Cerebellar cortex (tissue), 1 donor: ENCODE measurements at regions not wholly inside any gene's neighbourhood (a gene's known extent, or its start where the extent isn't known, plus 50 kb on each side); places are given as distances from the start of the nearest gene placed in this dataset.
"Not testable (repeated sequence)": the region's sequence is repeated elsewhere in the genome, so short reads cannot be mapped to it uniquely, and the experiment has no call there.

Experiments used
- DNase-seq: peaks from one replicate; pipeline ENCODE4 v3.0.0-alpha.2; 2015; ENCODE audit warnings: low spot score

DNA sequence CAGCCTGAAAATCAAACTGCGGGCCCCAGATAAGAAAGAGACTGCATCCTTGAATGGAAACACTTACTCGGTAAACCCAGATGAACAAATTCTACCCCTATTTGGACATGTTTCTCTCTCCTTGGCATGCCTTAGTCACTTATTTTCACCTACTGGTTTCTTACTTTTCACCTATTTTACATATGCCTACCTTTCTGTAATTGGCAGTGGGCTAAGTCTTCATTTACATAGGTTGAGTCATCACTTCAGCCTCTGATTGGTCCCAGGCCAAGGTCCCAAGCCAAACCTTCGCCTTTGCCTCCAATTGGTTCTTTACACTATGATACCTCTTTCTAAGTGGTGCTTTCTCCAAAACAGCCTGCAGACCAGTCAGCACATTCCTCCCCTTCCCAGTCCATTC lies 111.3 kb downstream of the DYRK2 start:
- DNase-seq, result no peak

DNA sequence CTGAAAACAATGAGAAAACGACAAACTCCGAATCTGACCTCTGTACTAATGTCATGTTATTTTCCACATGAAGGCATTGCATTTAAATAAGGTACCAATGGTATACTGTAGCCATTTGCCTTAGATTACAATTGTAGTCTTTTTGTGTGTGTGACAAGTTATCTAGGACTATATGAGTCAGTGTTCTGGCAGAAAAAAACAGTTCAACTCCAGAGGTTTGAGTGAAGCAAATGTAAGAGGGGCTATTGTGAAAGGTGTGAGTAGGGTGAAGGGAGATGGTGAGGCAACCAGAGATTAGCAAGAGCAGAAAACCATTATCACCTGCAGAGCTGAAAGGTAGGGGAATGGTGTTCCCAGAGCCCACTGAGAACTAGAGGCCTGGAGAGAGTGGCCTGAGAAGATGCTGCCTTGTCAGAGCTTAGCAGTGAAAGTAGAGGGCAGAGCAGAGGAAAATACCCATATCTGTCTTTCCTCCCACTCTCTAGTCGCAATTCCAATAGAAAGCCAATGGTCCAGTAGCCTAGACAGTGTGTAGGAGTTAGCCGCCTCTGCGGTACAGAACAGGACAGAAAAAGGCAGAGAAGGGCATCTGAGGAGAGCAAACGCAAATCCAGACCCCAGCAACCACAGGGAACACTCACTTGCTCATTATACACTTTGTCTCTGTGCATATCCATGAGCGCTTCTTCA lies 112.2 kb downstream of the DYRK2 start:
- DNase-seq, result no peak

- no peak for DNase-seq
Observed at GRCh38 chr12:67761566-67761965, 113.0 kb downstream of the DYRK2 start.

- DNase-seq, result no peak
Observed at GRCh38 chr12:67764055-67764454, 115.5 kb downstream of the DYRK2 start.

GRCh38 chr12:67764946-67765619 lies 116.5 kb downstream of the DYRK2 start:
- DNase-seq, result no peak

DNA sequence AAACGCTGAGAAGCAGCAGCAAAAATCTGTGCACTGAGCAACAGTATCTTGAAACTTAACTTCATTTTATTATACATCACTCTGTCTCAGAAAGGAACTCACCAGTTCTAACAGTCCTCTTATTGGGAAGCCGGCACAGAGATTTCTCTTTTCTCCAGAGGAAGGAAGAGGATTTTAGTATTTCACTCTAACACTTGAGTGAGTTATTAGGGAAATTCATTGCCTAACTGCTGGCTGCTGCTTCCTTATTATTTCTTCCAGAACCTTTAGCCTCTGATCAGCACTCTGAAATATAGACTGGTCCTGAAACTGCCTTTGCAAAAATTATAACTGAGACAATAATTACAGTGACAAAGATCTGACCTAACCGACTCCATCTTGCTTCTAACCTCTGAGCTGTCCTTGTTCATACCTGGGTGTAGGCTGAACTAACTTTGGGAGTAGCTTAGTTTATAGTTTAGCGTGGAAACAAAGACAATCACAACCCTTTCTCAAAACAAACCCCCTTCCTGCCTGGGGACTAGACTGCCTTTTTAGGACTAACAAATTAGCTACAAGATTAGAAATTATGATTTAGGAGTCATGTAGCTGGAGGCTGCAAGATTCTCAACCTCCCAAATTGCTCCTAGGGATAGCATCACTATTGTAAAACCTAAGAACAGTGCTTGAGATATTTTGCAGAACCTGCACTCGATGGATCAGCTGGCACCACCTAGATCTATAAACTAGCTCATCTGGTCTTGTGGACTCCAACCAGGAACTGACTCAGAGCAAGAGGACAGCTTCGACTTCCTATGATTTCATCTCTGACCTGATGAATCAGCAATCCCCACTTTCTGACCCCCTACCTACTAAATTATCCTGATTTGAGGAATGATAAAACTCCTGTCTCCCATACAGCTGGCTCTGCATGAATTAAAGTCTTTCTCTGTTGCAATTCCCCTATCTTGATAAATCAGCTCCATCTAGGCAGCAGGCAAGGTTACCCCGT lies 117.5 kb downstream of the DYRK2 start:
- DNase-seq, result no peak

- DNase-seq, result no peak
Observed at GRCh38 chr12:67772267-67773169, 124.0 kb downstream of the DYRK2 start.

DNA sequence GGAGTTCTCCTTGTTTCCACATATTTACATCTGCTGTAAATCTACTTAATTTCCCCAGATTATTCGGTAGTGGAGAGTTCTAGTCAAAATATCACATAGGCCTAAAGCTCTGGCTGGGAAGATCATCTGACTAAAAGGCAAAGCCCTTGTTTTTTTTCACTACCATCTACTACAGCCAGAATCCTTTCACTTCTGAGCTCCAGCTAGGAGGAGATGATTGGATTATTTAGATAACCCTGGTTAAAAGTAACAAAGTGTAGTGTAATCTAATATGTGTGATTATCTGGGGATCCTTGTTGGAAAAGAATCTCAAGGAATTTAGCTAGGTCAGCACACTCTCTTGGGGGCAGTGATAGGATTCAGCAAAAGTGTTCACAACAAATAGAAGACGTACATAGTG lies 125.4 kb downstream of the DYRK2 start:
- no peak for DNase-seq

GRCh38 chr12:67774983-67775587 lies 126.5 kb downstream of the DYRK2 start:
- DNase-seq, result no peak

DNA sequence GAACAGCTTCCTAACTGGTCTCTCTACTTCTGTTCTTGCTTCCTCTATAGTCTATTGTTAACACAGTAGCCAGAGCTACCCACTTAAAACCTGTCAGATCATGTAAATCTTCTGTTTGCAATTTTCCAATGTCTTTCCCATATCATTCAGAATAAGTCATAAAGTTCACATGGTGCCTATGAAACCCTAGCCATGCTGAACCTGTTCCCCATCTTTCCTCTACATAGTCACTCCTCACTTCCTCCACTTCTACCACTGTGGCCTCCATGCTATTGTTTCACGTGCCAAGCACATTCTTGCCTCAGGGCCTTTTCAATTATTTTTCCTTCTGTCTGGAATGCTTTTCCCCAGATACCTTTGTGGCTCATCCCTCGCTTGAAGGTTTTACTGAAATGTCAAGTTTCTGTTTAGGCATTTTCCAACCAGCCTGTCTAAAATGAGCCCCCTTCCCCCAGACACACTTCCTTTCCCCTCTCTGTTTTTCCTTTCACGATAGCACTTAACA lies 132.1 kb downstream of the DYRK2 start:
- DNase-seq, result no peak

- no peak for DNase-seq
Observed at GRCh38 chr12:67782573-67782972, 134.0 kb downstream of the DYRK2 start.

GRCh38 chr12:67783393-67783792 lies 134.8 kb downstream of the DYRK2 start:
- no peak for DNase-seq

- no peak for DNase-seq
Observed at GRCh38 chr12:67784831-67785230, 136.3 kb downstream of the DYRK2 start.

- no peak for DNase-seq
Observed at GRCh38 chr12:67786086-67786485, 137.5 kb downstream of the DYRK2 start.

GRCh38 chr12:67788118-67788517 lies 139.6 kb downstream of the DYRK2 start:
- no peak for DNase-seq

- no peak for DNase-seq
Observed at GRCh38 chr12:67789266-67789665, 140.7 kb downstream of the DYRK2 start.

GRCh38 chr12:67790660-67791059 lies 142.1 kb downstream of the DYRK2 start:
- DNase-seq, result no peak

GRCh38 chr12:67791362-67791761 lies 142.8 kb downstream of the DYRK2 start:
- DNase-seq, result not testable (repeated sequence)

DNA sequence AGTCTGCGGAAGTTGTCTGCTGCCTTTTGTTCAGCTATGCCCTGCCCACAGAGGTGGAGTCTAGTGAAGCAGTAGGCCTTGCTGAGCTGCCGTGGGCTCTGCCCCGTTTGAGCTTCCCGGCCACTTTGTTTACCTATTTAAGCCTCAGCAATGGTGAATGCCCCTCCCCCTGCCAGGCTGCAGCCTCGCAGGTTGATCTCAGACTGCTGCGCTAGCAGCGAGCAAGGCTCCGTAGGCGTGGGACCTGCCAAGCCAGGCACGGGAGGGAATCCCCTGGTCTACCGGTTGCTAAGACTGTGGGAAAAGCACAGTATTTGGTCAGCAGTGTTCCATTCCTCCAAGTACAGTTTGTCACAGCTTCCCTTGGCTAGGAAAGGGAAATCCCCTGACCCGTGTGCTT lies 143.6 kb downstream of the DYRK2 start:
- DNase-seq, result no peak

- no peak for DNase-seq
Observed at GRCh38 chr12:67794161-67794560, 145.6 kb downstream of the DYRK2 start.

DNA sequence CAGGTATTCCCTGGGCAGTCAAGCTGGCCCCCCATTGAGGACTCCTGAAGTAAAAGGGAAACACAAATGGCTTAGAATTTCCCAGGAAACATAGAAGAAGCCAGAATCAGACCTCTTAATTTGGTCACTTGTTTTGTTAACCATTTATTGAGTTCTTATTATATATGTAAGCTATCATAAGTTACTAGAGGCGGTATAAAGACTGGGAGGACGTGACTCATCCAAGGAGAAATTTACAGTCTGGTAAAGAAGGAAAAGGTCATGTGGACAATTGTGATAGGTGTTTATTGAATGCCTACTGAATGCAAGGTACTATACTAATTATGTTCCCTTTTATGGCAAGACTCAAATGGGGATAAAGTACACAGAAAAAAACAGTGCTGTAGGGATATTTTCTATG lies 146.7 kb downstream of the DYRK2 start:
- DNase-seq, result no peak
